PFSK-1 (cell line): ENCODE measurements at regions not wholly inside any gene's neighbourhood (a gene's known extent, or its start where the extent isn't known, plus 50 kb on each side); places are given as distances from the start of the nearest gene placed in this dataset.

ENCODE experiments used
- FOXP2 ChIP-seq: optimal IDR thresholded peaks from 2 replicates; pipeline ENCODE3; 2011; ENCODE audit warnings: borderline replicate concordance, control low read depth, inconsistent platforms; ENCODE audit not compliant: insufficient read depth; ENCODE audit errors: extremely low read length, extremely low read depth
- POLR2AphosphoS5 ChIP-seq: IDR thresholded peaks from 2 replicates; pipeline ENCODE4 v1.6.1; 2012; ENCODE audit warnings: low read depth, mild to moderate bottlenecking, control low read depth, low read length, moderate library complexity
- SIN3A ChIP-seq: IDR thresholded peaks from 2 replicates; pipeline ENCODE4 v1.6.1; 2012; ENCODE audit warnings: mild to moderate bottlenecking, low read length, moderate library complexity, borderline replicate concordance; ENCODE audit not compliant: insufficient read depth
- TAF1 ChIP-seq: IDR thresholded peaks from 2 replicates; pipeline ENCODE4 v1.6.1; 2012; ENCODE audit warnings: low read length, control low read depth, borderline replicate concordance; ENCODE audit not compliant: insufficient read depth
- TF ChIP-seq, protein P1 (sequence below), 2 experiments: IDR thresholded peaks; 2 replicates each; pipeline versions ENCODE4 v1.6.1 to v1.8.0; 2011 to 2012; ENCODE audit warnings: low read depth in 2 of 2, low read length in 2 of 2, control low read depth in 1 of 2, inconsistent platforms in 1 of 2, mild to moderate bottlenecking in 1 of 2, moderate library complexity in 1 of 2; ENCODE audit not compliant: insufficient read depth in 1 of 2

DNA sequence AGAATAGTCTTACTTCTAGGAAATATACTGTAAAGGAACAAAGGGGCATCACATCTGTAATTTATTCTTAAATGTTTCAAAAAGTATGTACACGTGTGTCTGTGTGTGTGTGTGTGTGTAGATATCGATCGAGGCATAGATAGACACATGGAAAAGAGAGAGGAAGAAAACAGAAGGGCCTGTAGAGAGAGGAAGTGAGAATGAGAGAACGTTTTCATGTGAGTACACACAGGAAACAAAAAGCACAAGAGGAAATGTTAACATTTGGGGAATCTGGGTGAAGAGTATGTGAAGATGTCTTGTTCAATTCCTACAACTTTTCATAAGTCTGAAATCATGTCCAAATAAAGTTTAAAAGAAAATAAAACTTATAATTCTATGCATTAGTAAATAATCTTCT, 286.5 kb upstream of the SORCS1 start:
- TF ChIP-seq SIN3A (no peak), FOXP2 (no peak), POLR2AphosphoS5 (no peak), TAF1 (no peak)
- TF ChIP-seq, protein P1, sequence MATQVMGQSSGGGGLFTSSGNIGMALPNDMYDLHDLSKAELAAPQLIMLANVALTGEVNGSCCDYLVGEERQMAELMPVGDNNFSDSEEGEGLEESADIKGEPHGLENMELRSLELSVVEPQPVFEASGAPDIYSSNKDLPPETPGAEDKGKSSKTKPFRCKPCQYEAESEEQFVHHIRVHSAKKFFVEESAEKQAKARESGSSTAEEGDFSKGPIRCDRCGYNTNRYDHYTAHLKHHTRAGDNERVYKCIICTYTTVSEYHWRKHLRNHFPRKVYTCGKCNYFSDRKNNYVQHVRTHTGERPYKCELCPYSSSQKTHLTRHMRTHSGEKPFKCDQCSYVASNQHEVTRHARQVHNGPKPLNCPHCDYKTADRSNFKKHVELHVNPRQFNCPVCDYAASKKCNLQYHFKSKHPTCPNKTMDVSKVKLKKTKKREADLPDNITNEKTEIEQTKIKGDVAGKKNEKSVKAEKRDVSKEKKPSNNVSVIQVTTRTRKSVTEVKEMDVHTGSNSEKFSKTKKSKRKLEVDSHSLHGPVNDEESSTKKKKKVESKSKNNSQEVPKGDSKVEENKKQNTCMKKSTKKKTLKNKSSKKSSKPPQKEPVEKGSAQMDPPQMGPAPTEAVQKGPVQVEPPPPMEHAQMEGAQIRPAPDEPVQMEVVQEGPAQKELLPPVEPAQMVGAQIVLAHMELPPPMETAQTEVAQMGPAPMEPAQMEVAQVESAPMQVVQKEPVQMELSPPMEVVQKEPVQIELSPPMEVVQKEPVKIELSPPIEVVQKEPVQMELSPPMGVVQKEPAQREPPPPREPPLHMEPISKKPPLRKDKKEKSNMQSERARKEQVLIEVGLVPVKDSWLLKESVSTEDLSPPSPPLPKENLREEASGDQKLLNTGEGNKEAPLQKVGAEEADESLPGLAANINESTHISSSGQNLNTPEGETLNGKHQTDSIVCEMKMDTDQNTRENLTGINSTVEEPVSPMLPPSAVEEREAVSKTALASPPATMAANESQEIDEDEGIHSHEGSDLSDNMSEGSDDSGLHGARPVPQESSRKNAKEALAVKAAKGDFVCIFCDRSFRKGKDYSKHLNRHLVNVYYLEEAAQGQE (IDR thresholded peaks at IDR 0.05; ENCODE audit: insufficient read depth in 1 of 2, low read depth in 2 of 2, low read length in 2 of 2): no peak

DNA sequence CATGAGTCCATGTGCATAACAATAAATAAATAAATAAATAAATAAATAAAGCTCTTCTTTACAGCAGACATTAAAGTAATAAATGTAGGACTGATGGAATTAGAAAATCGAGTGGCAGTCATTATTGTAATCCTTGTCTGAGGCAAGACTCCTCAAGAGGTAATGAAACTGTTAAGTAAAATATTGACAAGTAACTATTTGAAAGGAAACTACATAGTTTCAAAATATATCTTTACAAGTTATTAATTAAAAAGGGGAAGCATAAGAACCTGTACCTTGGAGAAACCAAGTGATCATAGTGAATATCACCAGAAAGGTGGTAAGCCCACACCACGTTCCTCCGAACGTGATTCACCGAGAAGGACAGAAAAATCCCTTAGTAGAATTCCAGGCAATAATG, 285.6 kb upstream of the SORCS1 start:
- no peak for TF ChIP-seq SIN3A
- TF ChIP-seq, protein P1 (IDR thresholded peaks at IDR 0.05; ENCODE audit: insufficient read depth in 1 of 2, low read depth in 2 of 2, low read length in 2 of 2): no peak
- no peak for TF ChIP-seq FOXP2
- no peak for TF ChIP-seq POLR2AphosphoS5
- no peak for TF ChIP-seq TAF1

DNA sequence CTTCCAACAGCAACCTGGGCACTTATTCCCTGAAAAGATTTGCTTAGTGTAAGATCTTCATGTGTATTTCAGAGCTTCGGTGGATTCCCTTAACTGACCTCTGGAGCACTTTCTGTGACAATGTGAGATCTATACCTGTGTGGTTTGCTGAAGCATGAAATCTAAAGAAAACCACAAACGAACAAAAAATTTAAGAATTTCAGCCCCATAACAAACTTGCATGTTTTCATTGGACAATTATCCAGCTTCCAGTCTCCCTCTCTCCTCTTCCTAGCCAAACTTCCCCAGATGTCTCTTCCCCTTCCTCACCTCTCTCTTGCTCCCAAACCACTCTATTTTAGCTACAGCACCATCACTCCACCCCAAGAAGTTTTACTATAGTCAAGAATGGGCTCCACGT, 279.9 kb upstream of the SORCS1 start:
- TF ChIP-seq SIN3A: no peak
- no peak for TF ChIP-seq FOXP2
- no peak for TF ChIP-seq POLR2AphosphoS5
- TF ChIP-seq, protein P1 (IDR thresholded peaks at IDR 0.05; ENCODE audit: insufficient read depth in 1 of 2, low read depth in 2 of 2, low read length in 2 of 2): no peak
- TF ChIP-seq TAF1: no peak

GRCh38 chr10:107443813-107444212, 279.3 kb upstream of the SORCS1 start:
- TF ChIP-seq, protein P1 (IDR thresholded peaks at IDR 0.05; ENCODE audit: insufficient read depth in 1 of 2, low read depth in 2 of 2, low read length in 2 of 2): no peak
- TF ChIP-seq FOXP2 (no peak), TAF1 (no peak), POLR2AphosphoS5 (no peak), SIN3A (no peak)

DNA sequence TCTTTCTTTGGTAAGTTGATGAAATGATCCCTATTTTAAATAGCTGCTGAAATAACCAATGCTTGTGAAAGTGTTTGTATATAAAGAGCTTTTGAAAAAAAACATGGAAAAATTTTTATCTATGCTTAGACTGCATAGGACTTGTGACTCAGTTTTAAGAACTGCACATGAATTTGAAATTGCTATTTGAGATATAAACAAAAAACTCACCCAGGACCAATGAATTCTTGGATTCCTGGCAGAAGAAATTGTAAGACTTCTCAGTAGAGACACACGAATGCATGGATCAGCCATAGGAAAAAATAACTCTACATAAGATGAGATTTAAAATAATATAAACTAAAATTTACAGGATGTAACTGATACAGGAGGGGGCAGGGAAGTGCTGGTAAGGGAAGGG, 278.8 kb upstream of the SORCS1 start:
- TF ChIP-seq SIN3A: no peak
- no peak for TF ChIP-seq POLR2AphosphoS5
- TF ChIP-seq TAF1: no peak
- TF ChIP-seq FOXP2: no peak
- TF ChIP-seq, protein P1 (IDR thresholded peaks at IDR 0.05; ENCODE audit: insufficient read depth in 1 of 2, low read depth in 2 of 2, low read length in 2 of 2): no peak
